Kidney (tissue), 13 donors: ENCODE measurements at regions not wholly inside any gene's neighbourhood (a gene's known extent, or its start where the extent isn't known, plus 50 kb on each side); places are given as distances from the start of the nearest gene placed in this dataset.

Source experiments
- DNase-seq, 5 donors: peaks; one replicate each; pipeline ENCODE4 v3.0.0-alpha.2; 2013 to 2020
- FAIRE-seq: peaks from 2 replicates; lab custom pipeline; 2012; peaks lifted over from hg19 to GRCh38; lab: Jason Lieb, UNC
- H3K27ac ChIP-seq, 2 donors: one replicate each; pipeline ENCODE4 v1.7.0; 2013; ENCODE audit warnings: low read depth in 2 of 2, low read length in 2 of 2, inconsistent platforms in 1 of 2
- H3K27me3 ChIP-seq: one replicate; pipeline ENCODE4 v1.7.1; 2013; ENCODE audit warnings: low read length, inconsistent platforms; ENCODE audit not compliant: control insufficient read depth, insufficient read depth
- H3K36me3 ChIP-seq, 3 donors: one replicate each; pipeline versions ENCODE4 v1.7.0 to v1.7.1; 2013; ENCODE audit warnings: low read length in 3 of 3, control low read depth in 1 of 3, inconsistent platforms in 1 of 3; ENCODE audit not compliant: insufficient read depth in 3 of 3, control insufficient read depth in 2 of 3
- H3K4me1 ChIP-seq, 3 donors: one replicate each; pipeline versions ENCODE4 v1.7.0 to v1.7.1; 2013; ENCODE audit warnings: low read length in 3 of 3, inconsistent platforms in 1 of 3, low read depth in 1 of 3; ENCODE audit not compliant: control insufficient read depth in 2 of 3, insufficient read depth in 2 of 3
- H3K4me3 ChIP-seq, 3 donors: one replicate each; pipeline versions ENCODE4 v1.7.0 to v1.8.1; 2013; ENCODE audit warnings: low read length in 3 of 3, control low read depth in 1 of 3, inconsistent platforms in 1 of 3
- H3K9ac ChIP-seq, 3 donors: one replicate each; pipeline versions ENCODE4 v1.7.0 to v1.7.1; 2013; ENCODE audit warnings: low read length in 3 of 3, control low read depth in 1 of 3, inconsistent platforms in 1 of 3
- H3K9me3 ChIP-seq, 3 donors: one replicate each; pipeline versions ENCODE4 v1.7.0 to v1.7.1; 2013; ENCODE audit warnings: low read length in 3 of 3, control low read depth in 1 of 3, inconsistent platforms in 1 of 3; ENCODE audit not compliant: control insufficient read depth in 2 of 3, insufficient read depth in 1 of 3
- intact Hi-C: fragments of 100-400 bp; cut with DNase I; formaldehyde crosslinking; loops from one replicate; pipeline ENCODE4 v1.11.1; 2022
- TF ChIP-seq, protein P1 (sequence below): IDR thresholded peaks from 3 replicates; pipeline ENCODE4 v1.5.1; 2012; ENCODE audit warnings: mild to moderate bottlenecking, moderate library complexity, borderline replicate concordance; ENCODE audit not compliant: insufficient read depth; ENCODE audit errors: extremely low read depth
- donor health status: control.
- donor health status: control.
- donor health status: control.
- donor health status: control.
- donor health status: control.
- donor health status: DM: yes; HTN: yes; CAD: no.
- donor health status: Normal renal cell carcinoma (clear cell type).

DNA sequence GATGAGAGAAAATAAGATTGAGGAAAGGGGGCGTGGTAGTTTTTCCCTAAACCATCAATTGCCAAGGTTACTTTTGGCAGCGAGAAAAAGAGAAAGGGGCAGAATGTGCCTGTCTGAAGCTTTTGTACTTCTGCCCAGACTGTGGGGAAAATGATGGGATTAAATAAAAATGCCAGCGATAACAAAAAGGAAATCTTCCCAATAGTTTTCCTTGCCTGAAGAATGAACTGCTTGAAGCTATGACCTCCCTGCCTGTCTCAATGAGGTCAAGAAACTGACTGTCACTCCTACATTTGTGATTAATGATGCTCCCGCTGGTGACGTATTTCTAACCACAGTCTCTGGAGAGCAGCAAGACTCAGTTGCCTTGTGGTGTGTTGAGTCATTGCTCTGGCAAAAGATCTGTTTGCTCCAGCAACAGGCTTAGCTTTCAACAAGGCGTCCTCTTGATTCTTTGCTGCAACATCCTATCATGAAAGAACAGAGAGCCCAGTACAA lies 1051.5 kb downstream of the DIAPH3 start:
- DNase-seq (peak in 1 of 5 donors; percentile 25), FAIRE-seq (no peak)
- Histone ChIP-seq H3K27me3 (no peaks in the 10 kb centered on the region), H3K9me3 (no peaks in the 10 kb centered on the region), H3K36me3 (no peaks in the 10 kb centered on the region), H3K9ac (no peak overlapping the region), H3K4me3 (no peak overlapping the region), H3K27ac (peak overlapping the region in 1 of 2 donors; percentile 8), H3K4me1 (peaks cover 0 to 2% (median 0%) of the 10 kb centered on the region in 3 donors)
- TF ChIP-seq, protein P1, sequence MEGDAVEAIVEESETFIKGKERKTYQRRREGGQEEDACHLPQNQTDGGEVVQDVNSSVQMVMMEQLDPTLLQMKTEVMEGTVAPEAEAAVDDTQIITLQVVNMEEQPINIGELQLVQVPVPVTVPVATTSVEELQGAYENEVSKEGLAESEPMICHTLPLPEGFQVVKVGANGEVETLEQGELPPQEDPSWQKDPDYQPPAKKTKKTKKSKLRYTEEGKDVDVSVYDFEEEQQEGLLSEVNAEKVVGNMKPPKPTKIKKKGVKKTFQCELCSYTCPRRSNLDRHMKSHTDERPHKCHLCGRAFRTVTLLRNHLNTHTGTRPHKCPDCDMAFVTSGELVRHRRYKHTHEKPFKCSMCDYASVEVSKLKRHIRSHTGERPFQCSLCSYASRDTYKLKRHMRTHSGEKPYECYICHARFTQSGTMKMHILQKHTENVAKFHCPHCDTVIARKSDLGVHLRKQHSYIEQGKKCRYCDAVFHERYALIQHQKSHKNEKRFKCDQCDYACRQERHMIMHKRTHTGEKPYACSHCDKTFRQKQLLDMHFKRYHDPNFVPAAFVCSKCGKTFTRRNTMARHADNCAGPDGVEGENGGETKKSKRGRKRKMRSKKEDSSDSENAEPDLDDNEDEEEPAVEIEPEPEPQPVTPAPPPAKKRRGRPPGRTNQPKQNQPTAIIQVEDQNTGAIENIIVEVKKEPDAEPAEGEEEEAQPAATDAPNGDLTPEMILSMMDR: no peak
- intact Hi-C loops: no loop called here

DNA sequence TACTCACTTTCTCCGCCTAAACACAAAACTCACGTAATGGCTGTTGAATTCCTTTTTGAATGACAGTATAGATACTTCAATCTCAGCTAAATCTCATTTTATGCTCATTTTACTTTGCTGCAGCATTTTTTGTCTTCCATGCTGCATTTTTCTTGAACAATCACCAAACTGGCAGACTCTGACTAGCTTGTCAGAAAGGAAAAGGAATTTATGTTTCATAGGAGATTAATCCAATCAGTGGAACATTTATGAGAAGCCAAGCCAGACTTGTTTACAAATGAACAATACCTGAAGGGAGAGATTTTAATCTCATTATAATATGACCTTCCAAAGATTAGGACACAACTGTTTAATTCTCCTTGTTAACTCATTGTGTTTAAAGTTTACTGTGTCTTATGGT lies 1044.3 kb downstream of the DIAPH3 start:
- intact Hi-C loops: no loop called here
- Histone ChIP-seq H3K9me3 (no peaks in the 10 kb centered on the region), H3K9ac (no peak overlapping the region), H3K4me3 (no peak overlapping the region), H3K36me3 (no peaks in the 10 kb centered on the region), H3K4me1 (no peaks in the 10 kb centered on the region), H3K27me3 (no peaks in the 10 kb centered on the region), H3K27ac (no peak overlapping the region)
- TF ChIP-seq, protein P1: no peak
- FAIRE-seq (no peak), DNase-seq (no peak)

DNA sequence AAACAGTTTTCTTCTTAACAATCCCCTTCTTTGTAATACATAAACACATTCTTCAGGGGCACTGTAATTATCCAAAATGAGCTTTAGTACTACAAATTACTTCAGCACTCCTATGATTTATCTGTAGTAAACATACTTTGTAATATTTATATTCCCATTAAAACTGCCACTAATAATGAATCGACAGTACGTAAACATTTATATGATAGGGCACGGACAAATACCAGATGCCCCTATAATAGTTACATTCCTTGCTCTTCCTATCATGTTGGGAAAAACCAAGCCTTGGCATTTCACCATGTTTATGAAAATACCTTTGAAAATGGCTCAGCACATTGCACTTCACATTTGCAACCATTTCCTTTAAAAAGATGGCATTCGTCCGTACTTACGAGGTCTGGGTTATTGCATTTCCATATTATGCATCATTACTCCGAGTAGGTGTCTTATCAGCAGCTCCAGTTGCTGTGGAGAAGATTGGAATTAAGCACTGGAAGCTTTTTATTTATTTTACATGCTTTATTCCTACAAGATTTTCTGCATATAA lies 1043.4 kb downstream of the DIAPH3 start:
- no peaks in the 10 kb centered on the region for H3K27me3 ChIP-seq
- no peak overlapping the region for H3K4me3 ChIP-seq
- intact Hi-C loops: no loop called here
- no peaks in the 10 kb centered on the region for H3K36me3 ChIP-seq
- H3K9me3 ChIP-seq: no peaks in the 10 kb centered on the region
- DNase-seq (no peak), FAIRE-seq (no peak)
- H3K27ac ChIP-seq: no peak overlapping the region
- TF ChIP-seq, protein P1: no peak
- H3K4me1 ChIP-seq: no peaks in the 10 kb centered on the region
- no peak overlapping the region for H3K9ac ChIP-seq

DNA sequence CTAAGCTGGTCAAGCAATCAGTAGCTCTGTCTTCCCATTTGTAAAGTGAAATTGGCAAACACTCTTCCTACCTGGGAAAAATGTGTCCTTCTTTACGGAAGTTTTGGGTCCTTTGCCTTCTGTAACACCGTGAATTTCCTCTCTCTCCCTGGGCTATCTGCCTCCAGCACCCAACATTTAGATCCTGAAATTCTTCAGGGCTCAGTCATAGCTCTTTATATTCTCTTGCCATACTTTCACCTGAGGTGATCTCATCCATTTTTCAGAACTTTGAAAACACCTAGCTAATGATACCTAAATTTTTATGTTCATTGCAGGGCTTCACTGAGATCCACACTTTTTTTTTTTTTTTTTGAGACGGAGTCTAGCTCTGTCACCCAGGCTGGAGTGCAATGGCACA lies 1042.2 kb downstream of the DIAPH3 start:
- H3K9ac ChIP-seq: no peak overlapping the region
- FAIRE-seq: no peak

More for the DNA sequence above, 1042.2 kb downstream of the DIAPH3 start:
- no peaks in the 10 kb centered on the region for H3K4me1 ChIP-seq
- no peak for DNase-seq
- H3K27me3 ChIP-seq: no peaks in the 10 kb centered on the region
- no peaks in the 10 kb centered on the region for H3K9me3 ChIP-seq
- H3K36me3 ChIP-seq: no peaks in the 10 kb centered on the region
- intact Hi-C loops: no loop called here
- TF ChIP-seq, protein P1: no peak
- no peak overlapping the region for H3K27ac ChIP-seq
- no peak overlapping the region for H3K4me3 ChIP-seq
